GM21825 (cell line): ENCODE measurements at regions not wholly inside any gene's neighbourhood (a gene's known extent, or its start where the extent isn't known, plus 50 kb on each side); places are given as distances from the start of the nearest gene placed in this dataset.

ENCODE experiments used
- ATAC-seq: cut with Tn5 transposase; IDR thresholded peaks from one replicate; pipeline ENCODE4 v1.9.1; 2021; ENCODE audit warnings: mild to moderate bottlenecking, moderate library complexity; ENCODE audit not compliant: unreplicated experiment

DNA sequence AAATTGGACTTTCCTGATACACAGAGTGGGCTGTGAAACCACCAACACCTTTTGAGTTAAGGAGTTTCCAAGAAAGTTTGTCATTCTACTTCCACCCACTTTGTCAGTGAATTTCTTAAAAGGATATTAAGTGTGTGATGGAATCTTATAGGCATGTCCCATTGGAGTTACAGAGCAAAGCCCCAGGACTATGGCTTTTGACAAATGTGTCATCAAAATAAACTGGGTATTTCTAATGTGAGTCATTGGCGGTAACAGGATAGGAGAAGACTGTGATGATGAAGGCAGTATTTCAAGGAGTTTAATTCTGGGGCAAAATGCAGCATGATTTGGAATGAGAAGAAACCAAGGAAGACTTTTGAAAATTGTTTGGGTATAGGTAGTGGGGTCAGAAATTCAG lies 1013.8 kb upstream of the EEF2KMT start:
- ATAC-seq, result no peak

DNA sequence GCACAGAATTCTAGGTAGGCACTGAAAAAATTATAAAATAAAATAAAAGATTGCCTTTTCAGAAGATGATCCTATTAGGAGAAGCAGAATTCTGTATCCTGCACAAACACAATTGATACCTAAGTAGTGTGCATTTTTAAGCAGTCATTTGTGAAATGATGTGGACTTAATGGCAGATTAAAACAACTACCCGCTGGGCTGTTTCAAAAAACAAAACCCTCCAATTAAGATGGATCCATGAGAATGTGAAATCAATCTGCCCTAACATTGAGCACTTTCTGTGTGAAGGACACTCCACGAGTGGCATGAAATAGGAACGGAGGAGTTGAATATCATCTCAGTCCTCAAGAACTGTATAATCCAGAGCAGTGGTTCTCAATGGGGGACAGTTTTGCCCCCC lies 1012.8 kb upstream of the EEF2KMT start:
- ATAC-seq, result no peak

DNA sequence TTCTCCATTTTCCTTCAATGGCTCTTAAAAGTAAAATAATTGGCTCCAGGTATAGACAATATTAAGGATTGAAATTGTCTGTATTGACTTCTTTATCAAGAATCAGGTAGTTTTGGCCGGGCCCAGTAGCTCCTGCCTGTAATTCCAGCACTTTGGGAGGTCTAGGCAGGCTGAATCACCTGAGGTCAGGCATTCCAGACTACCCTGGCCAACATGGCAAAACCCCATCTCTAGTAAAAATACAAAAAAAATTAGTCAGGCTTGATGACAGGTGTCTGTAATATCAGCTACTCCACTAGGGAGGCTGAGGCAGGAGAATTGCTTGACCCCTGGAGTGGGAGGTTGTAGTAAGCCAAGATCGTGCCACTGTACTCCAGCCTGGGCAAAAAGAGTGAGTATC lies 1008.5 kb upstream of the EEF2KMT start:
- no peak for ATAC-seq

DNA sequence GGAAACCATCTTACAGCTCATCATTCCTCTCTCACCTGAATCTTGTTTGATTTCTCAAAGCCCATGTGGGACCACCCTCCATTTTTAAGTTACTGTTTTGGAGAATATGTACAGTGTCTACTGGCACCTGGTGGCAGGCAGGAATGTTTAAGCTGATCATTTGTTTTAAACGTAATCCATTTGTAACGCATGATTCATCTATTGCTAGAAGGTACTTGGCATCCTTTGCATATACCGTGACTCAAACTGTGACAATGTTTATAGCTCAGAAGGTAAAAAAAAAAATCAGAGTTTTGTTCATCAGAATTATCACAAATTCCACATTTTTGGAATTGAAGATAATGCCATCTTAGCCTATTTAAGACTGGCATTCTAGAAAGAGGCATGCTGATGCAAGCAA lies 1007.5 kb upstream of the EEF2KMT start:
- ATAC-seq, result no peak

DNA sequence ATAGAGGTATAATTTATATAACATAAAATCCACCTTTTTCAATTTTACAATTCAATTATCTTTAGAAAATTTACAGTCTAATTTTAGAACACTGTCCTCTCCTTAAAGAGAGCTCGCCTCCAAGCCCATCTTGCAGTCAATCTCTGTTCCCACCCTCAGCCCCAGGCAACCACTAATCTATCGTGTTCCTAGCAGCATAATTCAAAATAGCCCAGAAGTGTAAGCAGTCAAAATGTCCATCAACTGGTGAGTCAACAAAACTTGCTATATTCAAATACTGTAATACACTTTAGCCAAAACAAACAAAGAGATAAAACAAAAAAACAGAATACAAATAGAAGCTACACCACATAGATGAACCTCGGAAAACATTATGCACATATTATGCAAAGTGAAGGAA lies 1006.8 kb upstream of the EEF2KMT start:
- no peak for ATAC-seq

DNA sequence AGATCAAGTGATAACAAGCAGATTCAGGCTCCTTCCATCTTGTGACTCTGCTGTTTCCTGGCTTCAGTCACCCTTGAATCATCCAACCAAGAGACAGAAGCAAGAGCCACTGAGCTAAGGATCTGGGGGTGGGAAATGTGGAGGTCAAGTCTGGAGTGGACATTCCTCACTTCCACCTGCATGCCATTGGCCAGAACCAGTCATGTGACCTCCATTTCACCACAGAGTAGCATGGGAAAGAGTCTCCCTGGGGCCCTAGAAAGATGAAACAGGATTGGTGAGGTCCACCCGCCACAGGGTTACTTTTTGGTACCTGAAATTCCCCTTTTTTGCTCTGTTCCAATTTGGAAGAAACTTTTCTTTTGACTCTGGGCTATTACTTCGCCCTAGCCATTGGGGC lies 1006.0 kb upstream of the EEF2KMT start:
- ATAC-seq, result no peak

DNA sequence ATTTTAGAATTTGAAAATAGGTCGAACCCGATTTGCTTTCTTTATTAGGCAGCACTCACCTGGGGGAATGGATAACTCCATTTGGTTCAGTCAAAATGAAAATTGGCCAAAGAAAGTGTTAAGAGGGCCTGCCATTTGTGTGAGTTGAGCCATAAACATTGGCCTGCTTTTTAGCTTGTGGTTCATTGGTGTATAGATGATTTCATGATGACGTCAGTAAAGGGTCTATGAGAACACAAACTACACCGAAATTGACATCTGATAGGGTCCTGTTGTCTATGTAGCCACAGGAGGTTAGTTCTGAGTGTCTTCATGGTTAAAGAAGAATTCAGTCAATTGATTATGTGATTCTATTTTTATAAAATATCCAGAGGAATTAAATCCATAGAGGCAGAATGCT lies 1001.5 kb upstream of the EEF2KMT start:
- ATAC-seq, result no peak

DNA sequence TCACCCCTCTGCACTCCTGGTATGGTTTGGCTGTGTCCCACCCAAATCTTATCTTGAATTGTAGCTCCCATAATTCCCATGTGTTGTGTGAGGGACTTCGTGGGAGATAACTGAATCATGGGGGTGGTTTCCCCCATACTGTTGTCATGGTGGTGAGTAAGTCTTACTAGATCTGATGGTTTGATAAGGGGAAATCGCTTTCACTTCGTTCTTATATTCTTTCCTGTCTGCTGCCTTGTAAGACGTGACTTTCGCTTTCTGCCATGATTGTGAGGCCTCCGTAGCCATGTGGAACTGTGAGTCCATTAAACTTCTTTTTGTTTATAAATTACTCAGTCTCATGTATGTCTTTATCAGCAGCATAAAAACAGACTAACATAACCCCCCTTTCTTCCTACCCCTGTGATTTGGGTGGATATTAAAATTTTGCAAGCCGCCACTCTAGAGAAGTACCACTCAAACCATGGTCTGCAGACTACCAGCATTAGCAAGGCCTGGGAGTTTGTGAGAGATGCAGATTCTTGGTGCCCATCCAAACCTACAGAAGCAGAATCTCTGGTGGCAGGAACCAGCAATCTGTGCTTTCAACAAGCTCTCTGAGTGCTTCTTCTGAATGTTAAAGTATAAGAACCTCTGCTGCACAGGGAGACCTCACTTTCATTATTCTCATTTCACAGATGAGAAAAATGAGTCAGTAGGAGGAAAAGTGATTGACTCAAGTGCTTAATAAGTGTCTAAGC lies 999.5 kb upstream of the EEF2KMT start:
- no peak for ATAC-seq

DNA sequence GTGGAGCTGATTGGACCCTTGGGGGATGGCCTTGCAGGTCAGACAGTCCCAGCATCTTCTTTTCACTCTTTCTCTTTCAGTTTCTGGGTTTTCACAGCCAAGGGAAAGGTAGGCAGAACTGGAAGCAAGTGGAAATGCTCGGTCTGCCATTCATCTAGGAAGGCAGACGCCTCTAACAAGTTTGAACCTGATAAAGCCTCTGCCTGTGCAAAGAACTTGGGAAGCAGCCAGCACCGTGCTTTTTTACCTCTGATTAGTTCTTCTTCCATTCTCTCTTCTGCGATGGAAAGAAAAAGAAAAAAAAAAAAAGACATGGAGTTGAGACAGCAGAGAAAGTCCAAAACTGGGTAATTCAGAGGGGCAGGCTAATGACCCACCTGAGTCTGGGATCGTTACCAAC lies 997.8 kb upstream of the EEF2KMT start:
- no peak for ATAC-seq

DNA sequence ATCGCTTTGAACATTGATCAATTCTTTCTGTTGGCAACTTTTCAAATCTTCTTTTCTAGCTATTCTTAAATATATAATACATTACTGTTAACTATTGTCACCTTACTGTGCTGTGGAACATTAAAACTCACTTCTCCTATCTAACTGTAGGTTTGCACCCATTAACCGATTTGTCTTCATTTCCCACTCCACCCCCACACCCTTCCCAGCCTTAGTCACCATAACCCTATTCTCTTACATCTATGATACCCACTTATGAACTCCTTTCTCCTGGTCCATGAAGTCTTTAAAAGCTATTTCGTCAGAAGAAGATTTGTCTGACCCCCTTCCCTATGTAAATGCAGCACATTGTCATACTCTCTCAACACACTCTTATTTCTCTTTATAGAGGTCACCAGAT lies 993.4 kb upstream of the EEF2KMT start:
- no peak for ATAC-seq

DNA sequence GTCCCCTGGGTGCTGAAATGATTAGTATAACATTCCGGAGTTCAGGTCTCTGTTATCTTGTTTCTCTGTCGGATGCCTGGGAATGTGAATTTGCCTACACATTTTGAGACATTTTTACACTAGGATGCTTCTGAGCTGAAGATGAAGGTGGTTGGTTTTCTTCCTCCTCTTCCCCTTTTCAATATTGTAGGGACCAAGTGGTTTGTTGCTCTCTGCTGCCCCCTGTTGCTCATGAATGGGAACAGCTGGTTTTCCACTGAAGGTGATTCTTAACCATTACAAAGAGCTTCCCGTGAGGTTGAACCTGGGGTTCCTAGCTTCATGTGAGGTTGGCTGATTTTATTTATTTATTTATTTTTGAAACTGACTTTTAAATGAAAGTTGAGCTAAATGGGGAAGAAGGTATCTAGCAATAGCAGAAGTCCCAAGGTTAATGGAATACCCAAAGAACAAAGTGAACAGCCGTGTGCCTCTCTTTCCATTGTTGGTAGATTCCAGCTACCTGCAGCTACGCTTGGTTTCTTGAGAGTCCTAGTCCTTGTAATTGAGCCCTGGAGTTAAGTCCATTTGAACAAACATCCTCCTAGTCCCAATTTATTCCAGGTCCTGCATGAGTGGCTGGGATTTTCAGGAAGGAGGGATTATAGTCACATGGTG lies 983.9 kb upstream of the EEF2KMT start:
- ATAC-seq, result no peak

DNA sequence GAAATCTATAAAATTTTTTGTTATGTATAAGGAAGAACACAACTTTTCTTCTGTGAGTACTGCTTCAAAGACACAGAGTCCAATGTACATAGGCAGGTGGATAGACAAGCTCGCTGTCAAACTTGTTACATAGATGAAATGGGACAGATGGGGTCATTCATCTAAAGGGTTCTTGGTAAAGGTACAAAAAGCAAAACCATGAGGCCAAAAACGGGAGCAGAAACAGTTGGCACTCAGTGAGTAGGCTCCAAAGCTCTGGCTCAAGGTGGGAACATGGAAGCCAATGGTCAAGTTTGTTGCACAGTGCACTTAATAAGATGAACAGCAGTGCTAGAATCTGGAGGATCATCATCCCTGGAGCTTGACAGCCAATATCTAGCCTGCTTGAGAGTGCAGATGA lies 979.0 kb upstream of the EEF2KMT start:
- ATAC-seq, result no peak

DNA sequence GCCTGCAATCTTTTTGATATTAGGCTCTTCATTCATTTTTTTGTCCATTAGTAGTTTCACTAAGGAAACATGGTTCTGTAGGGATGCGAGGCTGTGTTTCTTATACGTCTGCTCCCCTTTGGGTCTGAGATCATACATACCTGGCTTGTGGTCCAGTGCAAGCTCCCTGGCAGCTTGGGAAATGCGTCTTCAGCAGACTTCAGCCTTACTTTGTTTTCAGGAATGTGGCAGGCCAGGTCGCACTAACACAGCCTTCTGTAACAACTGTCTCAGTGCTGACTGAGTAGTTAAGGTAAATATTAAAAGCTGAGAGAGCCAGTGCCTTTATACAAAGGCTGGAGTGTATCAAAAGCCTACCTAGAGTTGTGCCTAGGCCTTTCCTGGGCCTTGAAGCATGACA lies 970.5 kb upstream of the EEF2KMT start:
- ATAC-seq, result no peak

DNA sequence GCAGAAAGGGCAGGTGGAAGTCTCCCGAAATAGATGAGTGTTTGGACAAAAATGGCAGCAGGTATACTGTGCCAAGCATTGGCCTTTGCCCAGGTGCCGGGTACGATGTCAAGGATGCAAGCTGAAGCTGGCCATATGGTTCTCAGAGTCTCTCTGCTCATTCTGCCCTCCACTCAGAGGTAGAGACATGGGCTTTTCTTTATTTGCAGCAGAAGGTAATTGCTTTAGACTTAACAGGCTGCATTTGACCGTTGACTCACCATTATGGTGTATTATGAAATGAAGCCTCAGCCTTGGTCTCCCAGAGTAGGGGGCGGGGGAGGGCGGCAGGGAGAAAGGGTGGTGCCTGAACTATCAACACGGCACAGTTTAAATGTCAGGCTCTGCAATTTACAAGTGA lies 969.1 kb upstream of the EEF2KMT start:
- ATAC-seq, result no peak

DNA sequence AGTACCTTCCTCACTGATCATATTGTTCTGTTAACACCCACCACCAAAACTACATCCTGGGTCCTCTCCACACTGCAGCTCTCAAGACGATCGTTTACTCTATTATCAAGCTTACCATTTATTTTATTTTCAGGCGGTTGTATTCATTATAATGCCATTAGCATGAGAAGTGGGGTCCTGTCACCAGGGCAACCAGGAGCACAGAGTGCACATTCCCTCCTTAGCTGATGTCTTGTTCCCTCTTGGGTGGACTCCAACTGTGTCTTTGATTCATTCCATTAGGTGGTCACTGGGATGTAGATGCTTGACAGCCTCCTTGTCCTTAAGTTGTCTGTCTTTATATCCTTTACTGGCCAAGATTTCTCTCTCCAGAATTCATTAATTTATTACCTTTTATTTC lies 965.9 kb upstream of the EEF2KMT start:
- ATAC-seq, result no peak

DNA sequence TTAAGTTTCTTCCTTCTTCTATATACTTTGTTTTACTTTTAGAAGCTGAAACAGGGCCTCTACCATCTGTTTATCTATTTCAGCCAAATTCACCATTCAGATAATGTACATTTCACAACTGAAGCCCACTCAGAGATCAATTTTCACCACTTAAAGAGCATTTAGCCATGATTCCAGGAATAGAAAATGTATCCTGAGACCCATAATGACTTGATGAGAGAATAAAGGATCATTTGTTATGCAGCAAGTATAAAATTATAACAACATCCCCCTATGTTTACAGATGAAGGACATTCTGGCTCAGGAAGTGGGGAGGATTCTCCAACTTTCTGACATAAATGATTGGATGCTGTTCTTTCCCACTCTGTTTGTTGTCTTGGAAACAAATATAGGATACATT lies 962.1 kb upstream of the EEF2KMT start:
- no peak for ATAC-seq

DNA sequence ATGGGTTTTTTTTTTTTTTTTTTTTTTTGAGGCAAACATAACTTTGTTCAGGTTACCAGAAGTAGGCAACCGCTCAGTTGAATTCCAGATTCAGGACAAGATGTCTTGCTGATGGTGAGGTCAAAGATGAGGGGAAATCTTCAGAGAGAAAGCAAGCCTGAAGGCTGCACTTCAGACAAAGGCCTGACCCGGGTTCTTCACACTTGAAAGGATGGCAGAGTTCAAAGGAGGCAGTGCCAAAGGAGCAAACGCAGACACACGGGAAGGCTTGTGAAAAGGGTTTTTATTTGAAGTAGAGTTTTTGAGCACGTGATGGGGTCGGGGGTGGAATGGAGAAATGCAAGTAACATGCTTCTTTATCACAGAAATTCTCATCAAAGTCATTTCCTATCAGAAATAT lies 960.2 kb upstream of the EEF2KMT start:
- no peak for ATAC-seq

DNA sequence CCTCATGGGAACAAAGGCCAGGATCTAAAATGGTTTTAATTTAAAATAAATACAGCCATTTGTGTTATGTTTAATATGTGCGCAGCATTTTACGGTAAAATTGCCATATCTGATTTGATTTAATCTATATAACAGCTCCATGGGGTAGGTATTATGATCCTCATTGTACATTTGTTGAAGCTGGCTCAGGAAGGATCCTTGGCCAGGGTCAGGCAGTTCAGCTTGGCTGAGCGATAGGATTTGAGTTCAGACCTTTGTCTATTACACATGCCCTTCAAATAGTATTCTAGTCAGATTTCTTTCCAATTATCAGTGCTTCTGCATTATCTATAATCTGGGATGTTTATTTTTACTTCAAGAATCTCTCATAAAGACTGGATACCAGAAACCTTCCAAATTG lies 950.4 kb upstream of the EEF2KMT start:
- no peak for ATAC-seq

DNA sequence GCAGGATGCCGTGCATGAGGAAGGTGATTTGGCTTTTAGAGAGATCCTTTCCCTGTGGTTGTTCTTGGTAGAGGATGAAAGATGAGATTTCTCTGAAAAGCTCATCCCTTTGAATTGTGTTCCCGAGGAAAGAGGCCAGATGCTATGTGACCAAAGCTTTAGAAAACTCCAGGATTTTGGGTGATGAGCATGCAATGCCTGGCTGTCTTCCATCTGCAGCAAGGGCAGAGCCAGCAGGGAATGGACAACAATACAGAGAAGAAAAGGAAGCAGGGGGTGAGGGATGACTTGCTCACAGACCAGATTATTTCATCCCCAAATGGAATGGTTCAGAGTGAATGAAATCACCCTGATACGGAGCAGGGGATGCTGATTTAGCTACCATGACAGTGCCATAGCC lies 949.7 kb upstream of the EEF2KMT start:
- ATAC-seq, result no peak

DNA sequence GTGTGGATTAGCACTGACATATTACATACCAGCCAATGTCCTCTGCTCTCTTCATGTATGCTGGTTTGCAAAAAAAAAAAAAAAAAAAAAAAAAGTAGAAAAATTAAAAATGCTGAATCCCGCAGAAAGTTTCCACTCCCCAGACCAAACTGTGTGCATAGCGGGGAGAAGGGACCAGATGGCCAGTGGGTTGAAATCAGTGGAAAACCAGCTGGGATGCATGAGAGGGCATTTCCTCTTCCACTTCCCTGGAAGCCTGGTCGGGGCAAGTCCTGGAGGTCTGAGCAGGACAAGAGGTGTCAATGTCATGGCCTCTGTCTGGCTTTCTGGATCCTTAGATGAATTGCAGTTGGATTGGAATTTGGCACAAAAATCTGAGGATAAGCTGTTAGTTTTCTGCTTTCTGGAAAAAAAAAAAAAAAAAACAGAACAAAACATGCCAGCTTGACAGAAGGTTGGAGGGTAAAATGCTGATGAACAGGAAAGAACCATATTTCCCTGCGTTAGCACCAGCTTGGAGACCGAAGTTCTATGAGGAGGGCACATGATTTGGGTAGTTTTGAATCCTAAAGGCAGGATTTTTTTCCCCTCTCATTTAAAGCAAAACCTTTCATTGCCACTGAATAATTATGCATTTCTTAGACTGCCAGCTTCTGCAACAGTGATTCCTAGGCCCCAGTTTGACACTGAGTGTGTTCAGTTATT lies 941.5 kb upstream of the EEF2KMT start:
- no peak for ATAC-seq

DNA sequence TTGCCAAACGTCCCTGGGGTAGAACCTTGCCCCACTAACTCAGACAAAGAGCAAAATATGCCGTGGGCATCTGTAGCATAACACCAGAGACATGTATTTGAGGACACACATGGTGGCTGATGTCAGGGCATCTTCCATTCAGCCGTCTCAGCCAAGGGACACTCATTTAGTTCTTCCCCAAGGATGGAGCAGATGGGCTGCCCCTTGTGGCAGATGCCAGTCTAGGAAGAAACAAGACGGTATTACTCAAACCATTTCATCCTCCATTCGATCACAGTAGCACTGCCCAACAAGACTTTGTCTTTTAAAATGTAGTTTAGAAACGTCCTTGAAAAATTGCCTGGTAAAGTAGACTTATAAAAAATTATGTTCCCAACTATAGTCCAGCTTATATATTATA lies 937.6 kb upstream of the EEF2KMT start:
- ATAC-seq, result no peak

DNA sequence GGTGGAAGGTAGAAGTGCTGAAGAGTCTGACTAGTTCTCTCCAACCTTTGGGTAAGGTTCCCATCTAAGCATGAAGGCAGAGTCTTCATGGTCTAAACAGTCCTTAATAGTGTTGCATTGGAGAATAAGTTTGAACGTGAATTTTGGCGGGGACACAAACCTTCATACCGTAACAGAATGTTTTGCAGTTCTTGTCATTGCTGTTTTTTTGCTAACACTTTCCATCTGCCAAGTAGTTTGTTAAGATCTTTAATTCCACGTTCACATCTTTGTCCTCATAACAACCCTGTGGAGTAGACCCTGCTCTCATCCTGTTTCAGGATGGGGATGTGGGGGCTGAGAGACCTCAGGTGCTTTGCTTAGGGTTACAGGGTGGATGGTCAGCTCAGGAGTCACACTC lies 936.9 kb upstream of the EEF2KMT start:
- ATAC-seq, result no peak
